RWPE1 (cell line): ENCODE measurements at regions not wholly inside any gene's neighbourhood (a gene's known extent, or its start where the extent isn't known, plus 50 kb on each side); places are given as distances from the start of the nearest gene placed in this dataset.

ENCODE experiments used
- CTCF ChIA-PET: fragments of 350-600 bp; sonication (Branson Sonifier 250); formaldehyde crosslinking; extraction: SDS; loops from one replicate; lab custom pipeline; 2021; lab: Yijun Ruan, JAX
- POLR2A ChIA-PET: fragments of 400-600 bp; formaldehyde crosslinking; extraction: SDS; loops from one replicate; lab custom pipeline; 2020; ENCODE audit warnings: antibody characterized with exemption; ENCODE audit not compliant: low non-redundant PET; lab: Yijun Ruan, JAX
- DNase-seq: peaks from one replicate; pipeline ENCODE4 v3.0.0; 2012; ENCODE audit warnings: low spot score
- H3K27ac ChIP-seq: fragments of 450-650 bp; 2 replicates; pipeline ENCODE4 v1.5.1; 2017
- CTCF ChIP-seq: fragments of 450-650 bp; conservative IDR thresholded peaks from 2 replicates; pipeline ENCODE4 v1.5.1; 2017; ENCODE audit warnings: low read depth, mild to moderate bottlenecking

GRCh38 chr3:76212679-76213078 is 427.3 kb upstream of the ZNF717 start:
- no peak for DNase-seq
- TF ChIP-seq CTCF = no peak
- CTCF ChIA-PET = no interaction called here
- POLR2A ChIA-PET = no interaction called here
- H3K27ac ChIP-seq = no peak overlapping the region

GRCh38 chr3:76222201-76222600 is 436.9 kb upstream of the ZNF717 start:
- POLR2A ChIA-PET = no interaction called here
- no peak for TF ChIP-seq CTCF
- CTCF ChIA-PET = interaction anchor here (1.1 kb wide), 1 partner anchor 63 kb away, joined by 3 read pairs; no protein-coding TSS in a partner anchor
- DNase-seq = no peak
- no peak overlapping the region for H3K27ac ChIP-seq

GRCh38 chr3:76231258-76231657 is 445.9 kb upstream of the ZNF717 start:
- H3K27ac ChIP-seq = no peak overlapping the region
- CTCF ChIA-PET = no interaction called here
- DNase-seq = no peak
- POLR2A ChIA-PET = no interaction called here
- TF ChIP-seq CTCF = no peak

GRCh38 chr3:76242886-76243753 is 457.8 kb upstream of the ZNF717 start:
- CTCF ChIA-PET = no interaction called here
- POLR2A ChIA-PET = no interaction called here
- H3K27ac ChIP-seq = no peak overlapping the region
- no peak for TF ChIP-seq CTCF
- no peak for DNase-seq

- ChIA-PET POLR2A (no interaction called here), CTCF (no interaction called here)
- no peak for TF ChIP-seq CTCF
- peak; percentile 8 for DNase-seq
- H3K27ac ChIP-seq = no peak overlapping the region
Measured at GRCh38 chr3:76245073-76245472, 459.7 kb upstream of the ZNF717 start.

GRCh38 chr3:76245622-76246021 is 460.3 kb upstream of the ZNF717 start:
- ChIA-PET POLR2A (no interaction called here), CTCF (no interaction called here)
- no peak for DNase-seq
- H3K27ac ChIP-seq = no peak overlapping the region
- no peak for TF ChIP-seq CTCF
